WTC11 (cell line): ENCODE measurements at regions not wholly inside any gene's neighbourhood (a gene's known extent, or its start where the extent isn't known, plus 50 kb on each side); places are given as distances from the start of the nearest gene placed in this dataset.

Experiments used
- ATAC-seq: fragments of 200-7000 bp; cut with Tn5 transposase; 2 replicates; pipeline ENCODE4 v1.10.0; 2021; ENCODE audit warnings: mild to moderate bottlenecking, moderate library complexity
- CTCF ChIA-PET: fragments of 300-600 bp; sonication (Branson Sonifier 250); formaldehyde crosslinking; loops from one replicate; lab custom pipeline; 2021; ENCODE audit warnings: antibody characterized with exemption; lab: Charles Lee
- POLR2A ChIA-PET: fragments of 350-600 bp; sonication (Branson Sonifier 250); formaldehyde crosslinking; loops from one replicate; lab custom pipeline; 2021; ENCODE audit warnings: antibody characterized with exemption; lab: Charles Lee
- DNase-seq: peaks from one replicate; pipeline ENCODE4 v3.0.0; 2021; ENCODE audit warnings: low spot score
- H3K27ac Mint-ChIP-seq: 2 replicates; pipeline ENCODE4 v1.8.0; 2021; ENCODE audit warnings: mixed read lengths
- H3K27me3 Mint-ChIP-seq: 2 replicates; pipeline ENCODE4 v1.8.0; 2021; ENCODE audit warnings: low read depth, mild to moderate bottlenecking, moderate library complexity, mixed read lengths
- H3K36me3 Mint-ChIP-seq: 2 replicates; pipeline ENCODE4 v1.8.0; 2021; ENCODE audit warnings: mixed read lengths
- H3K4me1 Mint-ChIP-seq: 2 replicates; pipeline ENCODE4 v1.8.0; 2022; ENCODE audit warnings: mixed read lengths
- H3K4me3 Mint-ChIP-seq: 2 replicates; pipeline ENCODE4 v1.8.0; 2021; ENCODE audit warnings: mild to moderate bottlenecking, moderate library complexity, mixed read lengths
- H3K9me3 Mint-ChIP-seq: 2 replicates; pipeline ENCODE4 v1.8.0; 2021; ENCODE audit warnings: mixed read lengths
- E2F1 ChIP-seq: sonication (generic); formaldehyde crosslinking; IDR thresholded peaks from 2 replicates; pipeline ENCODE4 v1.8.0; 2022; ENCODE audit warnings: mild to moderate bottlenecking, missing genetic modification reagents
- E2F5 ChIP-seq: sonication (generic); formaldehyde crosslinking; IDR thresholded peaks from 2 replicates; pipeline ENCODE4 v1.8.1; 2022; ENCODE audit warnings: mild to moderate bottlenecking, moderate library complexity, missing genetic modification reagents
- ELF4 ChIP-seq: sonication (generic); formaldehyde crosslinking; IDR thresholded peaks from 2 replicates; pipeline ENCODE4 v1.8.1; 2022; ENCODE audit warnings: low read depth, mild to moderate bottlenecking, moderate library complexity, missing genetic modification reagents
- EMX1 ChIP-seq: fragments of 250-450 bp; sonication (Bioruptor Pico); IDR thresholded peaks from 2 replicates; pipeline ENCODE4 v1.8.0; 2021; ENCODE audit warnings: mild to moderate bottlenecking
- MLX ChIP-seq: sonication (generic); formaldehyde crosslinking; IDR thresholded peaks from 2 replicates; pipeline ENCODE4 v1.8.1; 2023; ENCODE audit warnings: mild to moderate bottlenecking, missing genetic modification reagents, moderate library complexity
- MYBL2 ChIP-seq: sonication (generic); formaldehyde crosslinking; IDR thresholded peaks from 2 replicates; pipeline ENCODE4 v1.8.1; 2023; ENCODE audit warnings: mild to moderate bottlenecking, moderate library complexity, missing genetic modification reagents
- NFE2L1 ChIP-seq: sonication (generic); formaldehyde crosslinking; IDR thresholded peaks from 2 replicates; pipeline ENCODE4 v1.8.1; 2023; ENCODE audit warnings: missing genetic modification reagents
- NR1H2 ChIP-seq: sonication (generic); formaldehyde crosslinking; IDR thresholded peaks from 2 replicates; pipeline ENCODE4 v1.9.0; 2021; ENCODE audit warnings: mild to moderate bottlenecking, moderate library complexity, missing genetic modification reagents
- OVOL2 ChIP-seq: fragments of 250-450 bp; sonication (Bioruptor Pico); IDR thresholded peaks from 2 replicates; pipeline ENCODE4 v1.9.0; 2021; ENCODE audit warnings: mild to moderate bottlenecking, borderline replicate concordance
- RELA ChIP-seq: sonication (generic); formaldehyde crosslinking; IDR thresholded peaks from 2 replicates; pipeline ENCODE4 v1.8.1; 2022; ENCODE audit warnings: missing genetic modification reagents, mild to moderate bottlenecking, borderline replicate concordance
- ZBTB43 ChIP-seq: sonication (generic); formaldehyde crosslinking; IDR thresholded peaks from 2 replicates; pipeline ENCODE4 v1.8.1; 2023; ENCODE audit warnings: mild to moderate bottlenecking, missing genetic modification reagents
- ZMAT4 ChIP-seq: fragments of 250-450 bp; sonication (Bioruptor Pico); IDR thresholded peaks from 2 replicates; pipeline ENCODE4 v1.9.0; 2021; ENCODE audit warnings: mild to moderate bottlenecking
- ZNF232 ChIP-seq: sonication (generic); formaldehyde crosslinking; IDR thresholded peaks from 2 replicates; pipeline ENCODE4 v1.8.0; 2022; ENCODE audit warnings: mild to moderate bottlenecking, missing genetic modification reagents
- ZNF532 ChIP-seq: fragments of 250-450 bp; sonication (Bioruptor Pico); IDR thresholded peaks from 2 replicates; pipeline ENCODE4 v1.9.0; 2021; ENCODE audit warnings: mild to moderate bottlenecking, borderline replicate concordance

GRCh38 chr11:41519696-41520095, 60.2 kb upstream of the LRRC4C start:
- Mint-ChIP-seq H3K9me3 (peaks cover 4% of the 10 kb centered on the region; the same call in 1 of the 2 replicates), H3K27me3 (no peaks in the 10 kb centered on the region), H3K4me3 (no peak overlapping the region), H3K27ac (no peak overlapping the region), H3K36me3 (no peaks in the 10 kb centered on the region), H3K4me1 (peaks cover 14% of the 10 kb centered on the region)
- no peak for DNase-seq
- POLR2A ChIA-PET: no interaction called here
- ATAC-seq: no peak
- TF ChIP-seq RELA (CRISPR knock-in tag) (no peak), ZMAT4 (CRISPR knock-in tag) (no peak), MYBL2 (no peak), MLX (CRISPR knock-in tag) (no peak), E2F5 (CRISPR knock-in tag) (no peak), EMX1 (no peak), OVOL2 (CRISPR knock-in tag) (no peak), ELF4 (CRISPR knock-in tag) (no peak), E2F1 (no peak)
- CTCF ChIA-PET: no interaction called here

- ChIA-PET POLR2A (no interaction called here), CTCF (no interaction called here)
- no peak for ATAC-seq
- no peak overlapping the region for H3K4me3 Mint-ChIP-seq
- H3K9me3 Mint-ChIP-seq: peaks cover 4% of the 10 kb centered on the region; the same call in 1 of the 2 replicates
- no peaks in the 10 kb centered on the region for H3K36me3 Mint-ChIP-seq
- DNase-seq: no peak
- TF ChIP-seq ZMAT4 (CRISPR knock-in tag): no peak
- TF ChIP-seq NR1H2 (CRISPR knock-in tag): no peak
- TF ChIP-seq ELF4 (CRISPR knock-in tag): no peak
- TF ChIP-seq ZBTB43 (CRISPR knock-in tag): no peak
- no peak for TF ChIP-seq ZNF532 (CRISPR knock-in tag)
- TF ChIP-seq NFE2L1 (CRISPR knock-in tag): no peak
- no peak for TF ChIP-seq ZNF232
- no peaks in the 10 kb centered on the region for H3K27me3 Mint-ChIP-seq
- peaks cover 14% of the 10 kb centered on the region for H3K4me1 Mint-ChIP-seq
- peak overlapping the region; percentile 85 for H3K27ac Mint-ChIP-seq
Measured at GRCh38 chr11:41522391-41522790, 62.9 kb upstream of the LRRC4C start.
